WTC11 (cell line): ENCODE measurements at regions not wholly inside any gene's neighbourhood (a gene's known extent, or its start where the extent isn't known, plus 50 kb on each side); places are given as distances from the start of the nearest gene placed in this dataset.

Source experiments
- ATAC-seq: fragments of 200-7000 bp; cut with Tn5 transposase; 2 replicates; pipeline ENCODE4 v1.10.0; 2021; ENCODE audit warnings: mild to moderate bottlenecking, moderate library complexity
- CTCF ChIA-PET: fragments of 300-600 bp; sonication (Branson Sonifier 250); formaldehyde crosslinking; loops from one replicate; lab custom pipeline; 2021; ENCODE audit warnings: antibody characterized with exemption; lab: Charles Lee
- POLR2A ChIA-PET: fragments of 350-600 bp; sonication (Branson Sonifier 250); formaldehyde crosslinking; loops from one replicate; lab custom pipeline; 2021; ENCODE audit warnings: antibody characterized with exemption; lab: Charles Lee
- DNase-seq: peaks from one replicate; pipeline ENCODE4 v3.0.0; 2021; ENCODE audit warnings: low spot score
- H3K27ac Mint-ChIP-seq: 2 replicates; pipeline ENCODE4 v1.8.0; 2021; ENCODE audit warnings: mixed read lengths
- H3K27me3 Mint-ChIP-seq: 2 replicates; pipeline ENCODE4 v1.8.0; 2021; ENCODE audit warnings: low read depth, mild to moderate bottlenecking, moderate library complexity, mixed read lengths
- H3K36me3 Mint-ChIP-seq: 2 replicates; pipeline ENCODE4 v1.8.0; 2021; ENCODE audit warnings: mixed read lengths
- H3K4me1 Mint-ChIP-seq: 2 replicates; pipeline ENCODE4 v1.8.0; 2022; ENCODE audit warnings: mixed read lengths
- H3K4me3 Mint-ChIP-seq: 2 replicates; pipeline ENCODE4 v1.8.0; 2021; ENCODE audit warnings: mild to moderate bottlenecking, moderate library complexity, mixed read lengths
- H3K9me3 Mint-ChIP-seq: 2 replicates; pipeline ENCODE4 v1.8.0; 2021; ENCODE audit warnings: mixed read lengths
- CREB1 ChIP-seq: sonication (generic); formaldehyde crosslinking; IDR thresholded peaks from 2 replicates; pipeline ENCODE4 v1.8.0; 2023; ENCODE audit warnings: mild to moderate bottlenecking, missing genetic modification reagents
- ESRRA ChIP-seq: sonication (generic); formaldehyde crosslinking; IDR thresholded peaks from 2 replicates; pipeline ENCODE4 v1.8.1; 2022; ENCODE audit warnings: mild to moderate bottlenecking, missing genetic modification reagents, borderline replicate concordance
- FOXJ3 ChIP-seq: sonication (generic); formaldehyde crosslinking; IDR thresholded peaks from 2 replicates; pipeline ENCODE4 v1.9.0; 2021; ENCODE audit warnings: missing genetic modification reagents, mild to moderate bottlenecking, borderline replicate concordance
- JUN ChIP-seq: sonication (generic); formaldehyde crosslinking; IDR thresholded peaks from 2 replicates; pipeline ENCODE4 v1.8.0; 2023; ENCODE audit warnings: mild to moderate bottlenecking, missing genetic modification reagents
- NFATC4 ChIP-seq: fragments of 250-450 bp; sonication (Bioruptor Pico); IDR thresholded peaks from 2 replicates; pipeline ENCODE4 v1.9.0; 2021; ENCODE audit warnings: mild to moderate bottlenecking
- PRRX2 ChIP-seq: fragments of 250-450 bp; sonication (Bioruptor Pico); IDR thresholded peaks from 2 replicates; pipeline ENCODE4 v1.8.0; 2021; ENCODE audit warnings: mild to moderate bottlenecking
- TEAD4 ChIP-seq: sonication (generic); formaldehyde crosslinking; IDR thresholded peaks from 2 replicates; pipeline ENCODE4 v1.8.0; 2022; ENCODE audit warnings: mild to moderate bottlenecking, missing genetic modification reagents
- ZNF219 ChIP-seq: sonication (generic); formaldehyde crosslinking; IDR thresholded peaks from 2 replicates; pipeline ENCODE4 v1.8.0; 2023; ENCODE audit warnings: missing genetic modification reagents, mild to moderate bottlenecking, borderline replicate concordance
- ZNF232 ChIP-seq: sonication (generic); formaldehyde crosslinking; IDR thresholded peaks from 2 replicates; pipeline ENCODE4 v1.8.0; 2022; ENCODE audit warnings: mild to moderate bottlenecking, missing genetic modification reagents
- ZNF263 ChIP-seq: sonication (generic); formaldehyde crosslinking; IDR thresholded peaks from 2 replicates; pipeline ENCODE4 v1.8.1; 2022; ENCODE audit warnings: low read depth, mild to moderate bottlenecking, moderate library complexity, missing genetic modification reagents
- ZNF671 ChIP-seq: fragments of 250-450 bp; sonication (Bioruptor Pico); IDR thresholded peaks from 2 replicates; pipeline ENCODE4 v1.8.0; 2021; ENCODE audit warnings: mild to moderate bottlenecking
- TF ChIP-seq, protein P1 (sequence below): sonication (generic); formaldehyde crosslinking; IDR thresholded peaks from 2 replicates; pipeline ENCODE4 v1.8.1; 2023; ENCODE audit warnings: mild to moderate bottlenecking, missing genetic modification reagents, moderate library complexity
- TF ChIP-seq, protein P2 (sequence below): sonication (generic); formaldehyde crosslinking; IDR thresholded peaks from 2 replicates; pipeline ENCODE4 v1.8.0; 2023; ENCODE audit warnings: missing genetic modification reagents, mild to moderate bottlenecking, borderline replicate concordance
- TF ChIP-seq, protein P3 (sequence below): fragments of 250-450 bp; sonication (Bioruptor Pico); IDR thresholded peaks from 2 replicates; pipeline ENCODE4 v1.9.0; 2021; ENCODE audit warnings: mild to moderate bottlenecking
- TF ChIP-seq, protein P4 (sequence below): sonication (generic); formaldehyde crosslinking; IDR thresholded peaks from 2 replicates; pipeline ENCODE4 v1.8.1; 2023; ENCODE audit warnings: mild to moderate bottlenecking, missing genetic modification reagents
- TF ChIP-seq, protein P5 (sequence below): sonication (generic); formaldehyde crosslinking; IDR thresholded peaks from 2 replicates; pipeline ENCODE4 v1.8.0; 2023; ENCODE audit warnings: missing genetic modification reagents
- TF ChIP-seq, protein P6 (sequence below): sonication (generic); formaldehyde crosslinking; conservative IDR thresholded peaks from 2 replicates; pipeline ENCODE4 v1.8.1; 2022; ENCODE audit warnings: mild to moderate bottlenecking, missing genetic modification reagents

DNA sequence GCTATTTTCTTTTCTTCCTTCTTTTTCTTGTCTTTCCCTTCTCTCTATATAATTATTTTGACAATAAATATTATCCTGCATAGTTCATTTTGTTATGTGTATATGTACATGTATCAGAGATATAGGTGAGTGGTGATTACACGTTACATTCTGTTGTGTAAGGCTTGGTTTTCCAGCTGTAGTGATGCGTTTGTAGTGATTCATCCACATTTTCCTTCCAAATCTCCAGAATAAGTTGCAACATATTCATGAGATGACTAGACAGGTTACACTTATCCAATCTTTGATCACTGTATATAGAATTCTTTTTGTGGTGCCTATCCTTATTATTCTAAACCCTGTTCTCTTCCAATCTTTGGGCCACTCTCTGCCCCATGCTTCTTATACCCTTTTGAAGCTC, 540.2 kb downstream of the GBA3 start:
- Mint-ChIP-seq H3K4me1 (peaks cover 25% of the 10 kb centered on the region), H3K27me3 (no peaks in the 10 kb centered on the region), H3K27ac (no peak overlapping the region; the same call in 1 of the 2 replicates), H3K4me3 (no peak overlapping the region), H3K36me3 (no peaks in the 10 kb centered on the region), H3K9me3 (no peaks in the 10 kb centered on the region)
- POLR2A ChIA-PET: no interaction called here
- DNase-seq (no peak), ATAC-seq (no peak)
- CTCF ChIA-PET: no interaction called here
- TF ChIP-seq, protein P1, sequence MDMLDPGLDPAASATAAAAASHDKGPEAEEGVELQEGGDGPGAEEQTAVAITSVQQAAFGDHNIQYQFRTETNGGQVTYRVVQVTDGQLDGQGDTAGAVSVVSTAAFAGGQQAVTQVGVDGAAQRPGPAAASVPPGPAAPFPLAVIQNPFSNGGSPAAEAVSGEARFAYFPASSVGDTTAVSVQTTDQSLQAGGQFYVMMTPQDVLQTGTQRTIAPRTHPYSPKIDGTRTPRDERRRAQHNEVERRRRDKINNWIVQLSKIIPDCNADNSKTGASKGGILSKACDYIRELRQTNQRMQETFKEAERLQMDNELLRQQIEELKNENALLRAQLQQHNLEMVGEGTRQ (CRISPR knock-in tag): no peak
- TF ChIP-seq JUN (no peak), CREB1 (CRISPR knock-in tag) (no peak), NFATC4 (no peak), TEAD4 (CRISPR knock-in tag) (no peak), PRRX2 (CRISPR knock-in tag) (no peak), ZNF232 (CRISPR knock-in tag) (no peak), ESRRA (no peak), ZNF219 (CRISPR knock-in tag) (no peak), ZNF263 (no peak), FOXJ3 (CRISPR knock-in tag) (no peak)
- TF ChIP-seq, protein P2, sequence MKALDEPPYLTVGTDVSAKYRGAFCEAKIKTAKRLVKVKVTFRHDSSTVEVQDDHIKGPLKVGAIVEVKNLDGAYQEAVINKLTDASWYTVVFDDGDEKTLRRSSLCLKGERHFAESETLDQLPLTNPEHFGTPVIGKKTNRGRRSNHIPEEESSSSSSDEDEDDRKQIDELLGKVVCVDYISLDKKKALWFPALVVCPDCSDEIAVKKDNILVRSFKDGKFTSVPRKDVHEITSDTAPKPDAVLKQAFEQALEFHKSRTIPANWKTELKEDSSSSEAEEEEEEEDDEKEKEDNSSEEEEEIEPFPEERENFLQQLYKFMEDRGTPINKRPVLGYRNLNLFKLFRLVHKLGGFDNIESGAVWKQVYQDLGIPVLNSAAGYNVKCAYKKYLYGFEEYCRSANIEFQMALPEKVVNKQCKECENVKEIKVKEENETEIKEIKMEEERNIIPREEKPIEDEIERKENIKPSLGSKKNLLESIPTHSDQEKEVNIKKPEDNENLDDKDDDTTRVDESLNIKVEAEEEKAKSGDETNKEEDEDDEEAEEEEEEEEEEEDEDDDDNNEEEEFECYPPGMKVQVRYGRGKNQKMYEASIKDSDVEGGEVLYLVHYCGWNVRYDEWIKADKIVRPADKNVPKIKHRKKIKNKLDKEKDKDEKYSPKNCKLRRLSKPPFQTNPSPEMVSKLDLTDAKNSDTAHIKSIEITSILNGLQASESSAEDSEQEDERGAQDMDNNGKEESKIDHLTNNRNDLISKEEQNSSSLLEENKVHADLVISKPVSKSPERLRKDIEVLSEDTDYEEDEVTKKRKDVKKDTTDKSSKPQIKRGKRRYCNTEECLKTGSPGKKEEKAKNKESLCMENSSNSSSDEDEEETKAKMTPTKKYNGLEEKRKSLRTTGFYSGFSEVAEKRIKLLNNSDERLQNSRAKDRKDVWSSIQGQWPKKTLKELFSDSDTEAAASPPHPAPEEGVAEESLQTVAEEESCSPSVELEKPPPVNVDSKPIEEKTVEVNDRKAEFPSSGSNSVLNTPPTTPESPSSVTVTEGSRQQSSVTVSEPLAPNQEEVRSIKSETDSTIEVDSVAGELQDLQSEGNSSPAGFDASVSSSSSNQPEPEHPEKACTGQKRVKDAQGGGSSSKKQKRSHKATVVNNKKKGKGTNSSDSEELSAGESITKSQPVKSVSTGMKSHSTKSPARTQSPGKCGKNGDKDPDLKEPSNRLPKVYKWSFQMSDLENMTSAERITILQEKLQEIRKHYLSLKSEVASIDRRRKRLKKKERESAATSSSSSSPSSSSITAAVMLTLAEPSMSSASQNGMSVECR (CRISPR knock-in tag): no peak
- TF ChIP-seq, protein P3, sequence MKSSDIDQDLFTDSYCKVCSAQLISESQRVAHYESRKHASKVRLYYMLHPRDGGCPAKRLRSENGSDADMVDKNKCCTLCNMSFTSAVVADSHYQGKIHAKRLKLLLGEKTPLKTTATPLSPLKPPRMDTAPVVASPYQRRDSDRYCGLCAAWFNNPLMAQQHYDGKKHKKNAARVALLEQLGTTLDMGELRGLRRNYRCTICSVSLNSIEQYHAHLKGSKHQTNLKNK: no peak
- TF ChIP-seq, protein P4, sequence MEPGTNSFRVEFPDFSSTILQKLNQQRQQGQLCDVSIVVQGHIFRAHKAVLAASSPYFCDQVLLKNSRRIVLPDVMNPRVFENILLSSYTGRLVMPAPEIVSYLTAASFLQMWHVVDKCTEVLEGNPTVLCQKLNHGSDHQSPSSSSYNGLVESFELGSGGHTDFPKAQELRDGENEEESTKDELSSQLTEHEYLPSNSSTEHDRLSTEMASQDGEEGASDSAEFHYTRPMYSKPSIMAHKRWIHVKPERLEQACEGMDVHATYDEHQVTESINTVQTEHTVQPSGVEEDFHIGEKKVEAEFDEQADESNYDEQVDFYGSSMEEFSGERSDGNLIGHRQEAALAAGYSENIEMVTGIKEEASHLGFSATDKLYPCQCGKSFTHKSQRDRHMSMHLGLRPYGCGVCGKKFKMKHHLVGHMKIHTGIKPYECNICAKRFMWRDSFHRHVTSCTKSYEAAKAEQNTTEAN: no peak
- TF ChIP-seq, protein P5, sequence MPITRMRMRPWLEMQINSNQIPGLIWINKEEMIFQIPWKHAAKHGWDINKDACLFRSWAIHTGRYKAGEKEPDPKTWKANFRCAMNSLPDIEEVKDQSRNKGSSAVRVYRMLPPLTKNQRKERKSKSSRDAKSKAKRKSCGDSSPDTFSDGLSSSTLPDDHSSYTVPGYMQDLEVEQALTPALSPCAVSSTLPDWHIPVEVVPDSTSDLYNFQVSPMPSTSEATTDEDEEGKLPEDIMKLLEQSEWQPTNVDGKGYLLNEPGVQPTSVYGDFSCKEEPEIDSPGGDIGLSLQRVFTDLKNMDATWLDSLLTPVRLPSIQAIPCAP (CRISPR knock-in tag): no peak
- TF ChIP-seq, protein P6, sequence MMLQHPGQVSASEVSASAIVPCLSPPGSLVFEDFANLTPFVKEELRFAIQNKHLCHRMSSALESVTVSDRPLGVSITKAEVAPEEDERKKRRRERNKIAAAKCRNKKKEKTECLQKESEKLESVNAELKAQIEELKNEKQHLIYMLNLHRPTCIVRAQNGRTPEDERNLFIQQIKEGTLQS (CRISPR knock-in tag): no peak

DNA sequence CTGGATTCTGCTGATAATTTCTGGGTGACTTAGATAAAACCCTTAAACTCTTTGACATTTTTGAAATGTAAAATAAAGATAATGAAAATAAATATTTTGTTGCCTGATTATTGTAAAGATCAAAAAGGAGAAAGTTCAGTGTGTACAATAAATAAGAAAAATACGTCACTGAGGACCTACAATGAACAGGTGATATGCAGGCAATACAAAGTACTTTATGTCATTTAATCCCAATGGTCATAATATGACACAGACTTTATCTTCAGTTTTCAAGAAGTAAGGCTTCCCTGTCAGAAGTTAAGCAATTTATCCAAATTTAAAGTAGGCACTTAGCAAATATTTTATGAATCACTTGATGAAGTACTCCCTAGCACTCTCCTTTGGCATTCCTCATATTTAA, 532.8 kb downstream of the GBA3 start:
- peaks cover 5% of the 10 kb centered on the region for H3K9me3 Mint-ChIP-seq
- CTCF ChIA-PET: no interaction called here
- POLR2A ChIA-PET: no interaction called here
- H3K27ac Mint-ChIP-seq: no peak overlapping the region
- no peak overlapping the region for H3K4me3 Mint-ChIP-seq
- no peak for TF ChIP-seq ZNF671 (CRISPR knock-in tag)
- no peaks in the 10 kb centered on the region for H3K27me3 Mint-ChIP-seq
- no peak for ATAC-seq
- H3K36me3 Mint-ChIP-seq: no peaks in the 10 kb centered on the region
- H3K4me1 Mint-ChIP-seq: peaks cover 20% of the 10 kb centered on the region
- no peak for DNase-seq
